RCC 7860 (cell line): ENCODE measurements at regions not wholly inside any gene's neighbourhood (a gene's known extent, or its start where the extent isn't known, plus 50 kb on each side); places are given as distances from the start of the nearest gene placed in this dataset.

ENCODE experiments used
- DNase-seq: peaks from one replicate; pipeline ENCODE4 v3.0.0-alpha.2; 2015; ENCODE audit warnings: low spot score
- FAIRE-seq: peaks from 2 replicates; lab custom pipeline; 2012; peaks lifted over from hg19 to GRCh38; lab: Jason Lieb, UNC

GRCh38 chrX:22648281-22648680, 351.5 kb upstream of the DDX53 start:
- FAIRE-seq = no peak
- no peak for DNase-seq

GRCh38 chrX:22650691-22651090, 349.1 kb upstream of the DDX53 start:
- DNase-seq = no peak
- FAIRE-seq = no peak

- FAIRE-seq = no peak
- no peak for DNase-seq
Measured at GRCh38 chrX:22652596-22652995, 347.2 kb upstream of the DDX53 start.

GRCh38 chrX:22660756-22661155, 339.0 kb upstream of the DDX53 start:
- FAIRE-seq = no peak
- no peak for DNase-seq

- FAIRE-seq (no peak), DNase-seq (no peak)
Measured at GRCh38 chrX:22662776-22663175, 337.0 kb upstream of the DDX53 start.

- DNase-seq = no peak
- FAIRE-seq = no peak
Measured at GRCh38 chrX:22664826-22665225, 334.9 kb upstream of the DDX53 start.

- no peak for DNase-seq
Measured at GRCh38 chrX:22665818-22666217, 333.9 kb upstream of the DDX53 start.

GRCh38 chrX:22666441-22666840, 333.3 kb upstream of the DDX53 start:
- no peak for DNase-seq
- FAIRE-seq = no peak

More at GRCh38 chrX:22665818-22666217, 333.9 kb upstream of the DDX53 start:
- no peak for FAIRE-seq

- no peak for DNase-seq
- FAIRE-seq = no peak
Measured at GRCh38 chrX:22674932-22675331, 324.8 kb upstream of the DDX53 start.

- DNase-seq (no peak), FAIRE-seq (no peak)
Measured at GRCh38 chrX:22686138-22686541, 313.6 kb upstream of the DDX53 start.

- no peak for FAIRE-seq
- DNase-seq = no peak
Measured at GRCh38 chrX:22689290-22689689, 310.5 kb upstream of the DDX53 start.

GRCh38 chrX:22690116-22690515, 309.6 kb upstream of the DDX53 start:
- no peak for DNase-seq
- FAIRE-seq = no peak

GRCh38 chrX:22691966-22692565, 307.7 kb upstream of the DDX53 start:
- DNase-seq = no peak
- no peak for FAIRE-seq

GRCh38 chrX:22698151-22698550, 301.6 kb upstream of the DDX53 start:
- DNase-seq (no peak), FAIRE-seq (no peak)

- no peak for DNase-seq
- no peak for FAIRE-seq
Measured at GRCh38 chrX:22699581-22700091, 300.1 kb upstream of the DDX53 start.

- DNase-seq = no peak
- no peak for FAIRE-seq
Measured at GRCh38 chrX:22712942-22713341, 286.8 kb upstream of the DDX53 start.

GRCh38 chrX:22730542-22730941, 269.2 kb upstream of the DDX53 start:
- DNase-seq (no peak), FAIRE-seq (no peak)

GRCh38 chrX:22737541-22737940, 262.2 kb upstream of the DDX53 start:
- FAIRE-seq (no peak), DNase-seq (no peak)

- FAIRE-seq = no peak
- DNase-seq = no peak
Measured at GRCh38 chrX:22739276-22739675, 260.5 kb upstream of the DDX53 start.

GRCh38 chrX:22740836-22741235, 258.9 kb upstream of the DDX53 start:
- FAIRE-seq (no peak), DNase-seq (no peak)

- FAIRE-seq = no peak
- DNase-seq = no peak
Measured at GRCh38 chrX:22742174-22742573, 257.6 kb upstream of the DDX53 start.

- DNase-seq (no peak), FAIRE-seq (no peak)
Measured at GRCh38 chrX:22746081-22746480, 253.7 kb upstream of the DDX53 start.
